SK-N-SH (cell line): ENCODE measurements at regions not wholly inside any gene's neighbourhood (a gene's known extent, or its start where the extent isn't known, plus 50 kb on each side); places are given as distances from the start of the nearest gene placed in this dataset.

Source experiments
- CTCF ChIA-PET: fragments of 300-600, 350-600 bp; formaldehyde crosslinking; extraction: SDS; loops from one replicate; lab custom pipeline; 2021; lab: Yijun Ruan, JAX
- POLR2A ChIA-PET: fragments of 350-600 bp; sonication (Branson Sonifier 250); formaldehyde crosslinking; extraction: SDS; loops from one replicate; lab custom pipeline; 2020; ENCODE audit warnings: antibody characterized with exemption, inconsistent platforms; lab: Yijun Ruan, JAX
- DNase-seq: peaks from one replicate; pipeline ENCODE4 v3.0.0; 2012
- H2AFZ ChIP-seq: fragments of 200-600 bp; sonication (generic); 2 replicates; pipeline ENCODE4 v1.8.1; 2016; ENCODE audit warnings: antibody characterized with exemption, mild to moderate bottlenecking, low read depth
- H3F3A ChIP-seq: fragments of 200-600 bp; sonication (generic); replicated peaks from 2 replicates; pipeline ENCODE3; 2016; ENCODE audit warnings: antibody characterized with exemption, mild to moderate bottlenecking; ENCODE audit not compliant: insufficient read depth
- H3K27ac ChIP-seq, 2 experiments: fragments of 200-500 bp in 1 of 2; fragments of 200-600 bp in 1 of 2; sonication (Bioruptor generic) in 1 of 2; sonication (generic), shearing (Covaris generic) in 1 of 2; 2 replicates each; pipeline versions ENCODE4 v1.5.1 to v1.6.1; 2014 to 2016; ENCODE audit warnings: low read depth in 2 of 2, inconsistent platforms in 1 of 2, low read length in 1 of 2, mild to moderate bottlenecking in 1 of 2, mixed read lengths in 1 of 2
- H3K27me3 ChIP-seq: fragments of 200-600 bp; sonication (generic), shearing (Covaris generic); 2 replicates; pipeline ENCODE4 v1.6.1; 2016; ENCODE audit warnings: mixed run types; ENCODE audit not compliant: insufficient read depth
- H3K36me3 ChIP-seq, 2 experiments: fragments of 200-500 bp in 1 of 2; fragments of 200-600 bp in 1 of 2; sonication (Bioruptor generic) in 1 of 2; sonication (generic) in 1 of 2; replicated peaks in 1 of 2; 2 replicates each; pipeline versions ENCODE3 to v1.5.1; 2014 to 2016; ENCODE audit warnings: low read length in 1 of 2, mild to moderate bottlenecking in 1 of 2; ENCODE audit not compliant: insufficient read depth in 2 of 2, control insufficient read depth in 1 of 2
- H3K4me1 ChIP-seq, 2 experiments: fragments of 200-500 bp in 1 of 2; fragments of 200-600 bp in 1 of 2; sonication (Bioruptor generic) in 1 of 2; sonication (generic), shearing (Covaris generic) in 1 of 2; 2 replicates each; pipeline versions ENCODE4 v1.5.1 to v1.6.1; 2014 to 2016; ENCODE audit warnings: low read depth in 1 of 2, low read length in 1 of 2, mixed run types in 1 of 2; ENCODE audit not compliant: insufficient read depth in 2 of 2, control insufficient read depth in 1 of 2
- H3K4me2 ChIP-seq: fragments of 200-600 bp; sonication (generic), shearing (Covaris generic); 2 replicates; pipeline ENCODE4 v1.6.1; 2017; ENCODE audit warnings: mixed run types
- H3K4me3 ChIP-seq, 2 experiments: fragments of 200-500 bp in 1 of 2; fragments of 200-600 bp in 1 of 2; sonication (Bioruptor generic) in 1 of 2; sonication (generic), shearing (Covaris generic) in 1 of 2; 2 replicates each; pipeline versions ENCODE4 v1.5.1 to v1.8.1; 2014 to 2016; ENCODE audit warnings: low read depth in 2 of 2, inconsistent platforms in 1 of 2, low read length in 1 of 2, mild to moderate bottlenecking in 1 of 2, mixed read lengths in 1 of 2, moderate library complexity in 1 of 2
- H3K79me2 ChIP-seq: fragments of 200-600 bp; sonication (generic); 2 replicates; pipeline ENCODE4 v1.8.1; 2017; ENCODE audit warnings: mild to moderate bottlenecking; ENCODE audit not compliant: insufficient read depth
- H3K9ac ChIP-seq: fragments of 200-600 bp; sonication (generic); 2 replicates; pipeline ENCODE4 v1.6.1; 2017; ENCODE audit warnings: mixed run types
- H3K9me2 ChIP-seq: fragments of 200-600 bp; sonication (generic); 2 replicates; pipeline ENCODE4 v1.6.1; 2017; ENCODE audit warnings: mixed run types
- H3K9me3 ChIP-seq: fragments of 200-600 bp; sonication (generic); 2 replicates; pipeline ENCODE4 v1.6.1; 2017; ENCODE audit warnings: mixed run types, mild to moderate bottlenecking, moderate library complexity
- H4K20me1 ChIP-seq: fragments of 200-600 bp; sonication (generic); 2 replicates; pipeline ENCODE4 v1.6.1; 2017; ENCODE audit warnings: mild to moderate bottlenecking, mixed run types; ENCODE audit not compliant: insufficient read depth
- ELF1 ChIP-seq: IDR thresholded peaks from 2 replicates; pipeline ENCODE4 v1.4.0; 2012
- EP300 ChIP-seq, 2 experiments: IDR thresholded peaks; 2 replicates each; pipeline versions ENCODE4 v1.4.0 to v1.6.1; 2012; ENCODE audit warnings: borderline replicate concordance in 1 of 2, low read depth in 1 of 2, low read length in 1 of 2
- FOXJ3 ChIP-seq: sonication (generic); formaldehyde crosslinking; IDR thresholded peaks from 2 replicates; pipeline ENCODE4 v1.5.1; 2020; ENCODE audit warnings: mild to moderate bottlenecking, missing genetic modification reagents
- GABPA ChIP-seq: IDR thresholded peaks from 2 replicates; pipeline ENCODE4 v1.4.0; 2012; ENCODE audit warnings: low read depth, mild to moderate bottlenecking
- GATA2 ChIP-seq: sonication (generic); formaldehyde crosslinking; IDR thresholded peaks from 2 replicates; pipeline ENCODE4 v1.5.0; 2020; ENCODE audit warnings: mild to moderate bottlenecking, missing genetic modification reagents
- MAX ChIP-seq: IDR thresholded peaks from 2 replicates; pipeline ENCODE4 v1.4.0; 2012; ENCODE audit warnings: low read depth
- MEF2A ChIP-seq: IDR thresholded peaks from 2 replicates; pipeline ENCODE4 v1.4.0; 2012; ENCODE audit warnings: low read depth, borderline replicate concordance
- MXI1 ChIP-seq: IDR thresholded peaks from 2 replicates; pipeline ENCODE4 v1.6.1; 2012; ENCODE audit warnings: mild to moderate bottlenecking, low read depth, low read length, improper control_type of control experiment
- NFIC ChIP-seq: IDR thresholded peaks from 2 replicates; pipeline ENCODE4 v1.4.0; 2012; ENCODE audit warnings: borderline replicate concordance
- REST ChIP-seq: IDR thresholded peaks from 2 replicates; pipeline ENCODE4 v1.6.1; 2012; ENCODE audit warnings: mild to moderate bottlenecking, low read depth, low read length, moderate library complexity
- TAF1 ChIP-seq: IDR thresholded peaks from 2 replicates; pipeline ENCODE4 v1.6.1; 2012; ENCODE audit warnings: low read depth, mild to moderate bottlenecking, low read length, moderate library complexity, borderline replicate concordance
- TEAD4 ChIP-seq: IDR thresholded peaks from 2 replicates; pipeline ENCODE4 v1.4.0; 2012; ENCODE audit warnings: mild to moderate bottlenecking, borderline replicate concordance; ENCODE audit not compliant: insufficient read depth
- YY1 ChIP-seq: IDR thresholded peaks from 2 replicates; pipeline ENCODE4 v1.4.0; 2012; ENCODE audit warnings: low read depth, mild to moderate bottlenecking
- WGBS: methylation state at CpG from one replicate; pipeline ENCODE4 v1.1.6; 2017; ENCODE audit warnings: low lambda C conversion rate; 5-methylcytosine and 5-hydroxymethylcytosine counted together

- CTCF ChIA-PET = no interaction called here
- 50% methylated on average over 8 of the region's 9 CpGs for WGBS
Measured at GRCh38 chr1:38454749-38455441, 404.7 kb downstream of the RRAGC start.

GRCh38 chr1:38454236-38454635 is 405.3 kb downstream of the RRAGC start:
- Histone ChIP-seq H4K20me1 (no peaks in the 10 kb centered on the region), H3K9ac (no peak overlapping the region), H3K4me1 (peaks cover 0 to 20% of the 10 kb centered on the region in 2 experiments; a peak in 2 of 4 replicates), H3F3A (peaks cover 14% of the 10 kb centered on the region), H3K4me2 (no peak overlapping the region), H3K36me3 (no peaks in the 10 kb centered on the region), H3K9me2 (no peaks in the 10 kb centered on the region), H3K27me3 (no peaks in the 10 kb centered on the region), H2AFZ (no peak overlapping the region), H3K9me3 (no peaks in the 10 kb centered on the region), H3K4me3 (no peak overlapping the region), H3K79me2 (no peaks in the 10 kb centered on the region), H3K27ac (no peak overlapping the region)
- DNase-seq = no peak
- WGBS = 68% methylated on average over 5 of the region's 5 CpGs
- POLR2A ChIA-PET = no interaction called here
- CTCF ChIA-PET = no interaction called here
- no peak for TF ChIP-seq ELF1
- no peak for TF ChIP-seq MEF2A
- no peak for TF ChIP-seq GABPA
- no peak for TF ChIP-seq MAX
- TF ChIP-seq TAF1 = no peak
- TF ChIP-seq NFIC = no peak
- TF ChIP-seq YY1 = no peak
- no peak for TF ChIP-seq MXI1
- no peak for TF ChIP-seq GATA2 (CRISPR knock-in tag)
- TF ChIP-seq TEAD4 = no peak
- TF ChIP-seq REST = no peak
- no peak for TF ChIP-seq EP300 (IDR thresholded peaks at IDR 0.05; ENCODE audit: borderline replicate concordance in 1 of 2, low read depth in 1 of 2, low read length in 1 of 2)

More at GRCh38 chr1:38454749-38455441, 404.7 kb downstream of the RRAGC start:
- Histone ChIP-seq H3K4me3 (no peak overlapping the region), H3K27me3 (no peaks in the 10 kb centered on the region), H3K79me2 (no peaks in the 10 kb centered on the region), H3K27ac (no peak overlapping the region), H3F3A (peaks cover 14% of the 10 kb centered on the region), H4K20me1 (no peaks in the 10 kb centered on the region), H3K9me3 (no peaks in the 10 kb centered on the region), H3K36me3 (no peaks in the 10 kb centered on the region), H3K4me2 (no peak overlapping the region), H2AFZ (no peak overlapping the region), H3K9me2 (no peaks in the 10 kb centered on the region)
- POLR2A ChIA-PET = no interaction called here
- TF ChIP-seq MEF2A = no peak
- TF ChIP-seq FOXJ3 (CRISPR knock-in tag) = no peak
- TF ChIP-seq, all 33 proteins: peak for 0
- Histone ChIP-seq H3K4me1 (peaks cover 0 to 16% of the 10 kb centered on the region in 2 experiments; a peak in 2 of 4 replicates), H3K9ac (no peak overlapping the region)
- DNase-seq = no peak
